Ovary (tissue), 7 donors: ENCODE measurements at regions not wholly inside any gene's neighbourhood (a gene's known extent, or its start where the extent isn't known, plus 50 kb on each side); places are given as distances from the start of the nearest gene placed in this dataset.

Experiments used
- DNase-seq, 5 donors: peaks; one replicate each; pipeline ENCODE4 v3.0.0-alpha.2; 2019 to 2020
- H3K27ac ChIP-seq, 2 donors: fragments of 200-600 bp; one replicate each; pipeline versions ENCODE4 v1.5.1 to v1.8.0; 2019 to 2022
- H3K27me3 ChIP-seq: fragments of 200-600 bp; one replicate; pipeline ENCODE4 v1.8.0; 2022
- H3K36me3 ChIP-seq: fragments of 200-600 bp; sonication (generic); one replicate; pipeline ENCODE4 v1.5.1; 2019
- H3K4me1 ChIP-seq: one replicate; pipeline ENCODE4 v1.8.1; 2013; ENCODE audit warnings: mild to moderate bottlenecking, moderate library complexity; ENCODE audit not compliant: insufficient read depth
- H3K4me3 ChIP-seq: fragments of 200-600 bp; sonication (generic); one replicate; pipeline ENCODE4 v1.5.1; 2017
- H3K9me3 ChIP-seq, 2 donors: fragments of 200-600 bp in 1 of 2; sonication (generic) in 1 of 2; one replicate each; pipeline versions ENCODE4 v1.5.1 to v1.8.1; 2013 to 2019; ENCODE audit warnings: mild to moderate bottlenecking in 1 of 2, moderate library complexity in 1 of 2
- CTCF ChIP-seq, 3 donors: fragments of 450-650 bp in 2 of 3; fragments of 200-600 bp in 1 of 3; IDR thresholded peaks; one replicate each; pipeline versions ENCODE4 v1.5.1 to v1.8.0; 2016 to 2022; ENCODE audit warnings: antibody characterized with exemption in 3 of 3, mild to moderate bottlenecking in 1 of 3
- EP300 ChIP-seq: sonication (generic); formaldehyde crosslinking; IDR thresholded peaks from one replicate; pipeline ENCODE4 v1.6.1; 2017; ENCODE audit warnings: antibody characterized with exemption
- POLR2A ChIP-seq: fragments of 450-650 bp; IDR thresholded peaks from one replicate; pipeline ENCODE4 v1.6.1; 2017; ENCODE audit warnings: antibody characterized with exemption, mild to moderate bottlenecking, moderate library complexity
- WGBS, 3 donors: extraction: QIAGEN DNeasy Blood & Tissue Kit in 1 of 3; methylation state at CpG; one replicate each; pipeline versions ENCODE4 v1.1.5 to v1.1.7; 2013 to 2017; 5-methylcytosine and 5-hydroxymethylcytosine counted together
- intact Hi-C, 4 donors: fragments of 100-400 bp; cut with DNase I; formaldehyde crosslinking; loops; one replicate each; pipeline versions ENCODE4 v1.11.0 to v1.15.1; 2022 to 2023
- donor health status: DM: no; HTN: no; CAD: no; lungs with moderate emphysema.
- donor health status: DM: no; HTN: no; CAD: no.
- donor health status: Bipolar disorder and iron deficiency.
- donor health status: DM: no; HTN: no; CAD: no.
- donor health status: DM: yes; HTN: yes; CAD: no.

GRCh38 chr5:102600964-102601363 is 102.2 kb upstream of the SLCO6A1 start:
- Histone ChIP-seq H3K27me3 (no peaks in the 10 kb centered on the region), H3K27ac (no peak overlapping the region), H3K4me1 (no peaks in the 10 kb centered on the region), H3K4me3 (no peak overlapping the region), H3K9me3 (no peaks in the 10 kb centered on the region), H3K36me3 (no peaks in the 10 kb centered on the region)
- intact Hi-C loops = no loop called here
- no peak for DNase-seq
- TF ChIP-seq CTCF (IDR thresholded peaks at IDR 0.05) (no peak), EP300 (no peak), POLR2A (no peak)
- WGBS, 3 donors = 68 to 73% (median 72%) methylated on average over 3 of the region's 3 CpGs

DNA sequence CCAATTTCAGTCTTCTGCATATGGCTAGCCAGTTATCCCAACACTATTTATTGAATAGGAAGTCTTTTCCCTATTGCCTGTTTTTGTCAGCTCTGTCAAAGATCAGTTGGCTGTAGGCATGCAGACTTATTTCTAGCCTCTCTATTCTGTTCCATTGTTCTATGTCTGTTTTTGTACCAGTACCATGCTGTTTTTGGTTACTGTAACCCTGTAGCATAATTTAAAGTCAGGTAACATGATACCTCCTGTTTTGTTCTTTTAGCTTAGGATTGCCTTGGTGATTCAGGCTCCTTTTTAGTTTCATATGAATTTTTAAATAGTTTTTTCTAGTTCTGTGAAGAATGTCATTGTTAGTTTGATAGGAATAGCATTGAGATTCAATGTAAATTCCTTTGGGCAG is 104.9 kb upstream of the SLCO6A1 start:
- Histone ChIP-seq H3K9me3 (no peaks in the 10 kb centered on the region), H3K4me1 (no peaks in the 10 kb centered on the region), H3K27ac (no peak overlapping the region), H3K27me3 (no peaks in the 10 kb centered on the region), H3K4me3 (no peak overlapping the region), H3K36me3 (no peaks in the 10 kb centered on the region)
- intact Hi-C loops = no loop called here
- no peak for TF ChIP-seq EP300
- TF ChIP-seq POLR2A = no peak
- no peak for TF ChIP-seq CTCF (IDR thresholded peaks at IDR 0.05)
- DNase-seq = no peak

DNA sequence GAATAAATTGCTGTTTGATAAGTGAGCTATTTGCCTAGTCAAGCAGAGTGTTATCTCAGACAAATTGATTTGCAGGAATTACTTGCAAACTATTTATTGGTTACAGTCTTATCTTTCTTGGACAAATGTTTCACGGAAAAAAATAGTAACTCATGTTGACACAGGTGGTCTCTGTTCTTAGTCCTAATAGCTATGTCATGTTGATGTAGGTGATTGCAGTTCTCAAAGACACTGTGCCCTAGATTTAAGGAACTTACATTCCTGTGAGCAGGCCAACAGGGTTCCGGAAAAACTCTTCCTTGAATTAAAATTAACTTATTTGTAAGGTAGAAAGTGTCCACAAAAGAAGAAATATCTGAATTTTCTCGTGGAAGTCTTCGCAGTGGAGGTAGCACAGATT is 109.6 kb upstream of the SLCO6A1 start:
- TF ChIP-seq CTCF (IDR thresholded peaks at IDR 0.05) = no peak
- no peak for TF ChIP-seq POLR2A
- TF ChIP-seq EP300 = no peak
- Histone ChIP-seq H3K9me3 (no peaks in the 10 kb centered on the region), H3K27ac (no peak overlapping the region), H3K4me1 (no peaks in the 10 kb centered on the region), H3K4me3 (no peak overlapping the region), H3K36me3 (no peaks in the 10 kb centered on the region), H3K27me3 (no peaks in the 10 kb centered on the region)
- intact Hi-C loops = no loop called here
- DNase-seq = no peak
- WGBS, 3 donors = 76 to 83% (median 77%) methylated on average over 4 of the region's 4 CpGs

- no peak for TF ChIP-seq EP300
- TF ChIP-seq CTCF (IDR thresholded peaks at IDR 0.05) = no peak
- no peaks in the 10 kb centered on the region for H3K27me3 ChIP-seq
- 89 to 97% (median 95%) methylated on average over 1 of the region's 1 CpG for WGBS, 3 donors
- H3K27ac ChIP-seq = no peak overlapping the region
- H3K9me3 ChIP-seq = no peaks in the 10 kb centered on the region
- no peaks in the 10 kb centered on the region for H3K4me1 ChIP-seq
- intact Hi-C loops = no loop called here
- no peaks in the 10 kb centered on the region for H3K36me3 ChIP-seq
- H3K4me3 ChIP-seq = no peak overlapping the region
- no peak for DNase-seq
Observed at GRCh38 chr5:102611312-102611711, 112.5 kb upstream of the SLCO6A1 start.

- DNase-seq = no peak
- intact Hi-C loops = no loop called here
- Histone ChIP-seq H3K27me3 (no peaks in the 10 kb centered on the region), H3K9me3 (no peaks in the 10 kb centered on the region), H3K4me1 (no peaks in the 10 kb centered on the region), H3K36me3 (no peaks in the 10 kb centered on the region), H3K4me3 (no peak overlapping the region), H3K27ac (no peak overlapping the region)
- TF ChIP-seq EP300 = no peak
- TF ChIP-seq CTCF (IDR thresholded peaks at IDR 0.05) = no peak
- no peak for TF ChIP-seq POLR2A
- 90 to 94% (median 91%) methylated on average over 2 of the region's 2 CpGs for WGBS, 3 donors
Observed at GRCh38 chr5:102613661-102614060, 114.9 kb upstream of the SLCO6A1 start.
